Stimulated activated effector memory CD8-positive, alpha-beta T cell treated with anti-CD3 and anti-CD28 coated beads, Interleukin-12 subunit alpha, Interleukin-12 subunit beta, amount 100 ng/mL, for 72 hours (primary cell): ENCODE measurements at regions not wholly inside any gene's neighbourhood (a gene's known extent, or its start where the extent isn't known, plus 50 kb on each side); places are given as distances from the start of the nearest gene placed in this dataset.
"Not testable (repeated sequence)": the region's sequence is repeated elsewhere in the genome, so short reads cannot be mapped to it uniquely, and the experiment has no call there.

Experiments
- ATAC-seq: fragments of 150-1000 bp; cut with Tn5 transposase; 2 replicates; pipeline ENCODE4 v1.10.0; 2021
- DNase-seq, 2 donors: peaks; one replicate each; pipeline ENCODE4 v3.0.0; 2021 to 2022; ENCODE audit warnings: low spot score in 2 of 2
- H3K27ac Mint-ChIP-seq: one replicate; pipeline ENCODE4 v1.8.0; 2022; ENCODE audit warnings: mild to moderate bottlenecking, mixed read lengths
- H3K36me3 Mint-ChIP-seq: one replicate; pipeline ENCODE4 v1.8.0; 2022; ENCODE audit warnings: mild to moderate bottlenecking, mixed read lengths
- H3K4me1 Mint-ChIP-seq: one replicate; pipeline ENCODE4 v1.8.0; 2022; ENCODE audit warnings: mixed read lengths
- H3K4me3 Mint-ChIP-seq: one replicate; pipeline ENCODE4 v1.8.0; 2022; ENCODE audit warnings: mild to moderate bottlenecking, mixed read lengths
- H3K9me3 Mint-ChIP-seq: one replicate; pipeline ENCODE4 v1.8.0; 2022; ENCODE audit warnings: mixed read lengths

- Mint-ChIP-seq H3K4me1 (no peaks in the 10 kb centered on the region), H3K4me3 (no peak overlapping the region), H3K9me3 (peaks cover 3% of the 10 kb centered on the region), H3K27ac (no peak overlapping the region), H3K36me3 (no peaks in the 10 kb centered on the region)
- ATAC-seq, result no peak
- DNase-seq, result no peak
Observed at GRCh38 chr6:81605526-81605925, 147.0 kb downstream of the TENT5A start.

GRCh38 chr6:81601918-81602317, 150.6 kb downstream of the TENT5A start:
- H3K36me3 Mint-ChIP-seq, result no peaks in the 10 kb centered on the region

GRCh38 chr6:81600488-81600887, 152.0 kb downstream of the TENT5A start:
- not testable (repeated sequence) for H3K4me1 Mint-ChIP-seq, ATAC-seq, DNase-seq, H3K36me3 Mint-ChIP-seq, H3K9me3 Mint-ChIP-seq, H3K27ac Mint-ChIP-seq, H3K4me3 Mint-ChIP-seq

More at GRCh38 chr6:81601918-81602317, 150.6 kb downstream of the TENT5A start:
- ATAC-seq (no peak), DNase-seq (no peak)
- Mint-ChIP-seq H3K4me3 (no peak overlapping the region), H3K27ac (no peak overlapping the region), H3K4me1 (no peaks in the 10 kb centered on the region), H3K9me3 (peaks cover 7% of the 10 kb centered on the region)

- Mint-ChIP-seq H3K9me3 (peaks cover 12% of the 10 kb centered on the region), H3K4me3 (no peak overlapping the region), H3K36me3 (no peaks in the 10 kb centered on the region), H3K27ac (no peak overlapping the region), H3K4me1 (no peaks in the 10 kb centered on the region)
- no peak for ATAC-seq
- no peak for DNase-seq
Observed at GRCh38 chr6:81594501-81594900, 158.0 kb downstream of the TENT5A start.

GRCh38 chr6:81590314-81590691, 162.2 kb downstream of the TENT5A start:
- Mint-ChIP-seq H3K4me3 (no peak overlapping the region), H3K27ac (no peak overlapping the region)

GRCh38 chr6:81589465-81590313, 162.8 kb downstream of the TENT5A start:
- Mint-ChIP-seq H3K36me3 (no peaks in the 10 kb centered on the region), H3K27ac (no peak overlapping the region), H3K4me3 (no peak overlapping the region), H3K9me3 (peaks cover 15% of the 10 kb centered on the region), H3K4me1 (no peaks in the 10 kb centered on the region)
- ATAC-seq (no peak), DNase-seq (no peak)

More at GRCh38 chr6:81590314-81590691, 162.2 kb downstream of the TENT5A start:
- Mint-ChIP-seq H3K4me1 (no peaks in the 10 kb centered on the region), H3K36me3 (no peaks in the 10 kb centered on the region), H3K9me3 (peaks cover 13% of the 10 kb centered on the region)
- ATAC-seq (no peak), DNase-seq (no peak)

GRCh38 chr6:81585686-81586085, 166.8 kb downstream of the TENT5A start:
- not testable (repeated sequence) for H3K36me3 Mint-ChIP-seq, H3K27ac Mint-ChIP-seq, H3K4me3 Mint-ChIP-seq, DNase-seq, H3K4me1 Mint-ChIP-seq, ATAC-seq
- H3K9me3 Mint-ChIP-seq, result peaks cover 17% of the 10 kb centered on the region

- not testable (repeated sequence) for ATAC-seq, H3K4me3 Mint-ChIP-seq
- peaks cover 19% of the 10 kb centered on the region for H3K9me3 Mint-ChIP-seq
Observed at GRCh38 chr6:81584156-81584555, 168.3 kb downstream of the TENT5A start.

GRCh38 chr6:81575442-81575841, 177.0 kb downstream of the TENT5A start:
- DNase-seq, result no peak
- H3K27ac Mint-ChIP-seq, result no peak overlapping the region
- no peaks in the 10 kb centered on the region for H3K36me3 Mint-ChIP-seq
- H3K4me3 Mint-ChIP-seq, result no peak overlapping the region
- ATAC-seq, result no peak
- no peaks in the 10 kb centered on the region for H3K4me1 Mint-ChIP-seq
- H3K9me3 Mint-ChIP-seq, result peaks cover 19% of the 10 kb centered on the region

More at GRCh38 chr6:81584156-81584555, 168.3 kb downstream of the TENT5A start:
- H3K27ac Mint-ChIP-seq, H3K4me1 Mint-ChIP-seq, DNase-seq, H3K36me3 Mint-ChIP-seq: not testable (repeated sequence)

- Mint-ChIP-seq H3K9me3 (peaks cover 16% of the 10 kb centered on the region), H3K4me1 (no peaks in the 10 kb centered on the region), H3K27ac (no peak overlapping the region), H3K36me3 (no peaks in the 10 kb centered on the region), H3K4me3 (no peak overlapping the region)
- ATAC-seq (no peak), DNase-seq (no peak)
Observed at GRCh38 chr6:81572020-81572419, 180.5 kb downstream of the TENT5A start.

GRCh38 chr6:81570681-81571080, 181.8 kb downstream of the TENT5A start:
- DNase-seq, result no peak
- H3K4me3 Mint-ChIP-seq, result no peak overlapping the region
- no peaks in the 10 kb centered on the region for H3K36me3 Mint-ChIP-seq
- peaks cover 10% of the 10 kb centered on the region for H3K9me3 Mint-ChIP-seq
- H3K27ac Mint-ChIP-seq, result no peak overlapping the region
- no peaks in the 10 kb centered on the region for H3K4me1 Mint-ChIP-seq
- no peak for ATAC-seq

- Mint-ChIP-seq H3K27ac (no peak overlapping the region), H3K4me3 (no peak overlapping the region), H3K4me1 (no peaks in the 10 kb centered on the region), H3K9me3 (peaks cover 7% of the 10 kb centered on the region), H3K36me3 (no peaks in the 10 kb centered on the region)
- DNase-seq (no peak), ATAC-seq (no peak)
Observed at GRCh38 chr6:81568973-81569372, 183.5 kb downstream of the TENT5A start.

GRCh38 chr6:81565071-81565470, 187.4 kb downstream of the TENT5A start:
- H3K36me3 Mint-ChIP-seq, result no peaks in the 10 kb centered on the region
- no peak for DNase-seq
- H3K9me3 Mint-ChIP-seq, result peaks cover 5% of the 10 kb centered on the region
- ATAC-seq, result no peak
- H3K4me3 Mint-ChIP-seq, result no peak overlapping the region
- H3K27ac Mint-ChIP-seq, result no peak overlapping the region
- no peaks in the 10 kb centered on the region for H3K4me1 Mint-ChIP-seq

GRCh38 chr6:81564470-81565068, 187.9 kb downstream of the TENT5A start:
- no peak for ATAC-seq
- Mint-ChIP-seq H3K9me3 (peaks cover 2% of the 10 kb centered on the region), H3K4me1 (no peaks in the 10 kb centered on the region), H3K4me3 (no peak overlapping the region), H3K27ac (no peak overlapping the region), H3K36me3 (no peaks in the 10 kb centered on the region)
- DNase-seq, result no peak

GRCh38 chr6:81562169-81562568, 190.3 kb downstream of the TENT5A start:
- Mint-ChIP-seq H3K4me3 (no peak overlapping the region), H3K9me3 (no peaks in the 10 kb centered on the region), H3K4me1 (no peaks in the 10 kb centered on the region), H3K36me3 (no peaks in the 10 kb centered on the region), H3K27ac (no peak overlapping the region)
- no peak for ATAC-seq
- no peak for DNase-seq

GRCh38 chr6:81561731-81562130, 190.8 kb downstream of the TENT5A start:
- H3K36me3 Mint-ChIP-seq, result no peaks in the 10 kb centered on the region
- no peaks in the 10 kb centered on the region for H3K4me1 Mint-ChIP-seq
- no peak overlapping the region for H3K27ac Mint-ChIP-seq
- H3K9me3 Mint-ChIP-seq, result no peaks in the 10 kb centered on the region
- DNase-seq, result no peak
- ATAC-seq, result no peak
- no peak overlapping the region for H3K4me3 Mint-ChIP-seq
